ENCODE measurements at regions not wholly inside any gene's neighbourhood (a gene's known extent, or its start where the extent isn't known, plus 50 kb on each side); places are given as distances from the start of the nearest gene placed in this dataset.

GRCh38 chr15:97012986-97013385, 682.5 kb downstream of the NR2F2 start (continued):
- TF ChIP-seq ELK4 (CRISPR knock-in tag; IDR thresholded peaks at IDR 0.05; ENCODE audit: borderline replicate concordance) (no peak), HOXA3 (CRISPR knock-in tag; IDR thresholded peaks at IDR 0.05) (no peak), RCOR2 (CRISPR knock-in tag; IDR thresholded peaks at IDR 0.05) (no peak), PREB (CRISPR knock-in tag; IDR thresholded peaks at IDR 0.05) (no peak)

GRCh38 chr15:97013491-97013890, 683.0 kb downstream of the NR2F2 start:
- CTCF ChIA-PET (ENCODE audit: low intra/inter-chr PET ratio, low total read pairs): no interaction called here

More at GRCh38 chr15:97013491-97013890, 683.0 kb downstream of the NR2F2 start:
- ATAC-seq (no peak), FAIRE-seq (no peak), DNase-seq (ENCODE audit: low spot score) (no peak)
- H3K79me2 ChIP-seq (ENCODE audit: insufficient read depth, low read length): no peaks in the 10 kb centered on the region
- BruUV-seq (replicated peaks): no TSS peak
- H3K9me3 ChIP-seq (ENCODE audit: low read length): peaks cover 86% of the 10 kb centered on the region
- no peaks in the 10 kb centered on the region for H3K4me1 ChIP-seq (ENCODE audit: insufficient read depth, low read length)
- H3K9ac ChIP-seq (ENCODE audit: insufficient read depth, low read depth, low read length): no peak overlapping the region
- POLR2A ChIA-PET: no interaction called here
- H3K27me3 ChIP-seq (ENCODE audit: control insufficient read depth in 1 of 2, insufficient read depth in 2 of 2, low read length in 2 of 2): no peaks in the 10 kb centered on the region
- no peak overlapping the region for H3K4me3 ChIP-seq (replicated peaks in 1 of 3; ENCODE audit: insufficient read depth in 1 of 3, low read depth in 2 of 3, low read length in 3 of 3)
- intact Hi-C loops (cut with micrococcal nuclease; ENCODE audit: unreplicated experiment): no loop called here
- no peak overlapping the region for H3K4me2 ChIP-seq (ENCODE audit: low read depth, low read length)
- no peaks in the 10 kb centered on the region for H3K36me3 ChIP-seq (replicated peaks in 1 of 2; ENCODE audit: control insufficient read depth in 1 of 2, insufficient read depth in 2 of 2, low read length in 2 of 2)
- no peak overlapping the region for H2AFZ ChIP-seq (ENCODE audit: low read length)
- H4K20me1 ChIP-seq (ENCODE audit: insufficient read depth, low read length): no peaks in the 10 kb centered on the region
- 0% methylated on average over 1 of the region's 1 CpG for WGBS (ENCODE audit: low lambda C conversion rate)
- no peak overlapping the region for H3K27ac ChIP-seq (ENCODE audit: extremely low read length, insufficient read depth, low read length)
- TF ChIP-seq TEAD2 (CRISPR knock-in tag; IDR thresholded peaks at IDR 0.05): no peak
- TF ChIP-seq TRIM22 (IDR thresholded peaks at IDR 0.05): no peak
- no peak for TF ChIP-seq TARDBP (CRISPR knock-in tag; IDR thresholded peaks at IDR 0.05)
- TF ChIP-seq ZNF747 (CRISPR knock-in tag; IDR thresholded peaks at IDR 0.05; ENCODE audit: borderline replicate concordance): no peak
- no peak for TF ChIP-seq HNF4G (IDR thresholded peaks at IDR 0.05; ENCODE audit: borderline replicate concordance, low read depth, low read length)
- TF ChIP-seq HNF4G (CRISPR knock-in tag; IDR thresholded peaks at IDR 0.05; ENCODE audit: borderline replicate concordance, low read depth): no peak
- no peak for TF ChIP-seq ZNF17 (CRISPR knock-in tag; IDR thresholded peaks at IDR 0.05)
- no peak for TF ChIP-seq RXRA (CRISPR knock-in tag; IDR thresholded peaks at IDR 0.05)
- TF ChIP-seq SIX4 (CRISPR knock-in tag; IDR thresholded peaks at IDR 0.05): no peak
- TF ChIP-seq ETV6 (CRISPR knock-in tag; conservative IDR thresholded peaks at IDR 0.05): no peak
- TF ChIP-seq MTERF4 (CRISPR knock-in tag; IDR thresholded peaks at IDR 0.05): no peak
- TF ChIP-seq THAP11 (CRISPR knock-in tag; IDR thresholded peaks at IDR 0.05): no peak
- no peak for TF ChIP-seq CERS6 (CRISPR knock-in tag; IDR thresholded peaks at IDR 0.05)
- TF ChIP-seq ZNF547 (CRISPR knock-in tag; IDR thresholded peaks at IDR 0.05): no peak
- TF ChIP-seq HHEX (CRISPR knock-in tag; IDR thresholded peaks at IDR 0.05): no peak
- in situ Hi-C loops (cut with HindIII; ENCODE audit: extremely low pct_ligation_motif_present, low pct_unique_long_range_greater_than_20kb): no loop called here

All from HepG2 (cell line).